Activated CD4-positive, alpha-beta T cell treated with anti-CD3 and anti-CD28 coated beads for 24 hours (primary cell): ENCODE measurements at regions not wholly inside any gene's neighbourhood (a gene's known extent, or its start where the extent isn't known, plus 50 kb on each side); places are given as distances from the start of the nearest gene placed in this dataset.

Experiments used
- DNase-seq, 2 donors: peaks; one replicate each; pipeline ENCODE4 v3.0.0-alpha.2; 2020; ENCODE audit warnings: low read depth in 2 of 2

DNA sequence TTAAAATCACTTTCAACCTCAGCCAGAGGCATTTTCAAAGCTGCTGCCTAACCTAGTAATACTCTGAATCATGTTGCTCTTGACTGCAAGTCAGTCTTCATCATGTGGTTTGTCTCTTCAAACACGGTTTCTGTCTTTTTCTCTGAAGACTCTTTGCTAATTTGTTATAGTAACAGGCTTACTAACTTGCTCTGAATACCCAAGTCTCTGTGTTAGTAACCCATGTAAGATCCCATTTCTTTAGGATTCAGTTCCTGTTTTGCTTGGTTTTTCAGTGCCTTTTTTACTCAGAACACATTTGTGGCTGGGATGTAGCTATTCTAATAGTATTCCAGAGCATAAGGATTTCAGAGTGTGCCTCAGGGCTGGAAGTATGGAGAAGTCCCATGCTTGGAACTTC is 1450.6 kb upstream of the IGFBP7 start:
- DNase-seq, result no peak

DNA sequence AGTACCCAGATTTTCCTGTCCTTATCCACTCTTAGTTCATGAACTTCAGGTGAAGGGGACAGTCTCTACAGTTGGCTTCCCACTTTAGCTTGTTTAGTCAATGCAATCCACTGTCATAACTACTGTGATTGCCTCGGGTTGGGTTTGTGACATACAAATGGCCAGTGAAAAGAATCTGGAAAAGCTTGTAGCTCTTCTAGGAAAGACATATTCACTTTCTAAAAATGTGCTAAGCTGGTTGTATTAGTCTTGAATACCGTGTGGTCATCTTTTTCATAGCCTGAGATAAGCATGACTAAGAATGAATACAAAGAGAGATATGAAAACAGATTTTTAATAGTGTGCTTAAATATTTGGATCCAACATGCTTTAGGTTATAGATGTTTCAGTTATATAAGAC is 1443.5 kb upstream of the IGFBP7 start:
- no peak for DNase-seq

DNA sequence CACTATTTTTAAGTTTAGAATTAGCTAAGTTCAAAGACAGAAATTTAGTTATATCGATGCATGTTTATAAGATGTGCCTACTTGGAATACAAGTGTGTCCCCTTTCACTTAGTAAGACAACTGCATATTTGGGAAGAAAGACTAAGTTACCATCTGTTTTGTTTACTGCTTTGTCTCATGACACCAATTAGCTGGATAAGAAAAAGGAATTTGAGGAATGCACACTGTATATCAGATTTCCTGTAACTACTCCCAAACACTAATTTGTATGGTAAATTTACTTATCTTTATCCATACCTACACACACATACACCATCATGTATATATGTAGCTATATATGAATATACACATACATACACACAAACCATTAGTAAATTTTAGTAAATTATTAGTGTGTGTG is 1442.8 kb upstream of the IGFBP7 start:
- no peak for DNase-seq

DNA sequence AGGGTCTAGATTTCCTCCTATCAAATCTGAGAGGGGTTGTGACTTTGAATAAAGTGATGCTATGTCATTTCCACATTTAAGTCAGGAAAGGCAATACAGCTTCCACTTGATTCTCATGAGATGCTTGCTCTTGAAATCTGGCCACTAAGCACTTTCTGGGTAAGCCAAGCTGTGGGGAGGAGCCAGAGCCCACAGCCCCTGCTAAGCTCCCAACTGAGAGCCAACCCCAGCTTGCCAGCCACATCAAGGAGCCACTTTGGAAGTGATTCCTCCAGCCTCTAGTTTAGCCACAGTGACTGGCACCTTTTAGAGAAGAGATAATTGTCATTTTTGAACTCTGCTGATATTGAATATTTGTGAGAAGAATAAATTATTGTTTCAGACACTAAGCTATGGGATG is 1441.5 kb upstream of the IGFBP7 start:
- DNase-seq, result no peak

DNA sequence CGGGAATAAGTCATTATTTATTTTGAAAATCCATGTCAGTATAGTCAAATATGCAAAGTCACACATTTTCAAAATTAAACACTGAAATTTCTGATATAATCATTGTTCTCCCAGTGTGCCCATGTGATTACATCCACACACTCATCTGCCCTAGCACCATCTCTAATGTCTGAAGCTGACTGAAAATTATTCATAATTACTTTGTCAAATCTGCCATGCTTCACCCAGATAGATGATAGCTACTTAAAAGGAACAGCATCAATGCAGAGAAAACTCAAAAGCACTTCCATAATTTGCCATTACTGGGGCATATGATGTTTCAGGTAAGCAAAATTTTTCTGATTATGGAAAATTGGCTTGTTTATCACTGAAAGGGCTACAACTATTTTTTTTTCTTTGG is 1433.3 kb upstream of the IGFBP7 start:
- DNase-seq, result no peak

DNA sequence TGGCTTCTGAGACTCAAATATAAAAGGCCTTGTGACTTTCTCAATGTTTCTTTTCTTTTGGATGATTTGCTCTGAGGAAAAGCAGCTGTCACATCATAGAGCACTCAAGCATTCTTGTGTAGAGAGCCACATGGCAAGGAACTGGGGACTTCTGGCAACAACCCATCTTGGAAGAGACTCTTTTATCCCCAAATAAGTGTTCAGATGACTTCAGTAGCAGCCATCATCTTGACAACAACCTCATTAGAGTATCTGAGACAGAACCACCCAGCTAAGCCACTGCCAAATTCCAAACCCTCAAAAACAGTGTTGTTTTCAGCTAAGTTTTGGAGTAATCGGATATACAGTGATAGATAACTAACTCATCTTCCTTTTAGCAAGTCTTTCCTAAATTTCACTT is 1431.7 kb upstream of the IGFBP7 start:
- DNase-seq, result no peak

DNA sequence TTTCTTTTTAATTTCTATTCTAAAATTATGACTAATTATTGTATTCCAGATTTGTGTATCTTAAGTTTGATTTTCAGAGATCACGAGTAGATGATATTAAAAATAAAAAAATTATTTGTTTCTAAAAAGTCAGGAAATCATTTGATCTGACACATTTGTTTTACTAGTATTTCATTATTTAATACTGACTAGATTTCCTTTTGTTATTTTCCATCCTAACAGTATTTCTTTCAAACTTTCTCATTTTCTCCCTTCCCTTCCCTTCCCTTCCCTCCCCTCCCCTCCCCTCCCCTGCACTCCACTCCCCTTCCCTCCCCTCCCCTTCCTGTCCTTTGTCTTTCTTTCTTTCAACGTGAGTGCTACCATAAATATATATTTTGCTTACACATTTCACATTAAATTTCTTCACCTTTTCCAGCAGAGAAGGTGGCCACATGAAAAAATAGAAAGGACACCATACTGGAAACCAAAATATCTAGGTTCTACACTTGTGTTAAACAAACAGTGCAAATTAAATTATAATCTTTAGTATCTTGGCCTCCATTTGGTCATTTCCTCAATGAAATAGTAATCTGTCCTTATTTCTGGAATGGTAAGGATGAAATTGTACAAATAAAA is 1412.7 kb upstream of the IGFBP7 start:
- DNase-seq, result no peak

DNA sequence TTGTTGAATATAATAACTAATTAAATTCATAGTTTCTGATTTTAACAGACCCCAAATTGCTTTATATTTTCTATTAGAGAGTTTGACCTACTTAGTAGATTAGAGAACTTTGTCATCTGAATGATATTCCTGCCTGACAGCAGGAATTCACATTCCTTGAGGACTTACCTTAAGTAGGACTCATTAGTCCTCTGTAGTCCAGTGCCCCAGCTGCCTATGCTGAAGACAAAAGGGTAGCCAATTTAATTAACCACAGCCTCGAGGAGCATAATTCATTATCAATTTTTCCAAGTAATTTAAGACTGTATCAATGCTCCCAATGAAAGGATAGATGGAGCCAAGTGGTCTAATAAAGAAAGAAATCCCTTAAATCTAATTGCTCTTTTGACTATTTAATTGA is 1405.0 kb upstream of the IGFBP7 start:
- no peak for DNase-seq

DNA sequence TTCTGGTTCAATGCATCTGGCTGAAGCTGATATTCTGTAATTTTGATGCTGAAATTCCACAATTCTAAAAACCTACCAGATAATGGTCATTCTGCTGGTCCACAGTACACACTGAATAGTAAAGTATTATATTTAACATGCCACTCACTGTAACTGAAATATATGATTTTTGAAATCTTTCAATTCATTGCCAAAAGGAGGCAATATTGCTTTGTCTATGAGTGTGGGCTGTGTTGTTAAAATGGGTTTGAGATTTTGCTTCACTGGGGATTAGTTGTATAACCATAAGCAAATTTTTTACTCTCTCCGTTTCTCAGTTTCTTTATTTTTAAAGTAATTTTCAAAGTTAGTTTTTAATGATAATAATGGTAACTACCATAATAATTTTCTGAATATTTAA is 1404.1 kb upstream of the IGFBP7 start:
- DNase-seq, result no peak

DNA sequence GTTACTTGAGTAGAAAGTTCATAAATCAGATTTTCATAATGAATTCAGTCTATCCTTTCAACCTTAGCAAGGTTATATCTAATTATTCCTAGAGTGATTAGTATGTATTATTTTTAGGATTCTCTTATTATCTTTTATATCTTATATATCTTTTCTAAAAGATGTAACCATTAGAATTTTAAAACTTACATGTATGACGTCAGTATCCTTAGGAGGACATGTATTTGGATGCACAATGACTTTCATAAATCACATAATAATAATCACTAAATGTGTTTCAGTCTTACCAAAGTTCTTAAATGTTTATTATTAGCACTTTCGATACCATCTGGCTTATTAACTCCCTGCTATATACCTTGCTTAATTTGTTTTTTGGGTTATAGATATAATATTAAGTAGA is 1400.5 kb upstream of the IGFBP7 start:
- no peak for DNase-seq

DNA sequence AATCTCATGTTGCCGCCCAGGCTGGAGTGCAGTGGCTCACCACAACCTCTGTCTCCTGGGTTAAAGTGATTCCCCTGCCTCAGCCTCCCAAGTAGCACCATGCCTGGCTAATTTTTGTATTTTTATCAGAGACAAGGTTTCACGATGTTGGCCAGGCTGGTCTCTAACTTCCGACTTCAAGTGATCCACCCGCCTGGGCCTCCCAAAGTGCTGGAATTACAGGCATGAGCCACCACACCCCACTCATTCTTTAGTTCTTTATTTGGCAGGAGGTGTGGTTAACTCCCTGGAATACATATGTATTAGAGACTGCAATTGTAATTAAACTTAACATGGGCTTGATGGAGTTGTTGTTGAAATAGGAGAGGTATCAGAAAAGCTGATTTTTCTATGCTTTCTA is 1396.9 kb upstream of the IGFBP7 start:
- no peak for DNase-seq

DNA sequence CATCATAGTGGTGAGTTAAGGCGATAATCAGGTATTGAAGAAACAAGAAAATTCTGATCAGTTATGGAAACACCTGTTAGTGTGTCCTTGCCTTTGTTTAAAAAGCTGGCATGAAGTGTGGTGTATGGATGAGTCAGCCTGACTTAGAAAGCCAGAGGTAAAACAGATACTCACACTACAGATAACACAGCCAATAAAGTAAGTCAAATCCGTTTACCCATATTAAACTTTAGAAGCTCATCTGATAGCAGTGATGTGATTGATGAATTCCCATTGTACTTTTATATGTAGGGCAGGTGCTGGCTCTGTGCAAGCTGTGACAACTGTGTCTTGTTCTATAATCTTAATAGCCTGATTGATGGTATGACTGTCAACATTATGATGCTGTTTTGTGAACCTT is 1392.7 kb upstream of the IGFBP7 start:
- no peak for DNase-seq

DNA sequence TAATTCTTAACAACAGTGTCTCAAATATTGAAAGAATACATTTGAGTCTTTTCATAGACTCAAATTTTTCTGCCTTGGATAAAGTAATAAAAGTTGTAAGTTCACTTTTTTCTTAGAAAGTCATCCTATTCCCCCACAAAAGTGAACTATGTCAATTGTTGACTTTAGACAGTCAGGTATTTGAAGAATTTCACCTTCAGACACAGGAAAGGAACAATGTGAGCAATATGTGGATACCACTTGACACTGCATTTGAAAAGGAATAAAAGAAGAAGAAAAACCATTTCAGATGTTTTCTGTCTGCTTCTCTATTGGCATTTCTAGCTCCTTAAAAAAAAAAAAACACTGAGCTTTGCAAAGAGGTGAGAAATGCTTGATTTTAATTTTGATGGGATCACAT is 1389.0 kb upstream of the IGFBP7 start:
- no peak for DNase-seq

DNA sequence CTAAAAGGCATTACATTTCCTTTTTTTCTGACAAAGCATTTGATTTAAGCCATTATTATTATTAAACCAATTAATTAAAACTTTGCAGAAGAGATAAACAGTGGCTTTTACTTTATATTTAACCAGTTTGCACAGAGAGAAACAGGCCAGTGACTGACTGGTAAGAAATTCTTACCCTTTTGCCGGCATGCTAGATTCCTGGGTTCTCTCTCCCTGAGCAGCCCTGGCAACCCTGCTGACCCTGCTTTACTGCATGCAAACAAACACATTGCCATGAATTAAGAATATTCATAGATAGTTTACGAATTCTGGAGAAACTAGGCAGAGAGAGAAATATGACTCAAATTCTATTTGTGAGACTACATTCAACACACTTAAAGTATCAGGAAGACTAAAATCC is 1381.4 kb upstream of the IGFBP7 start:
- DNase-seq, result no peak

DNA sequence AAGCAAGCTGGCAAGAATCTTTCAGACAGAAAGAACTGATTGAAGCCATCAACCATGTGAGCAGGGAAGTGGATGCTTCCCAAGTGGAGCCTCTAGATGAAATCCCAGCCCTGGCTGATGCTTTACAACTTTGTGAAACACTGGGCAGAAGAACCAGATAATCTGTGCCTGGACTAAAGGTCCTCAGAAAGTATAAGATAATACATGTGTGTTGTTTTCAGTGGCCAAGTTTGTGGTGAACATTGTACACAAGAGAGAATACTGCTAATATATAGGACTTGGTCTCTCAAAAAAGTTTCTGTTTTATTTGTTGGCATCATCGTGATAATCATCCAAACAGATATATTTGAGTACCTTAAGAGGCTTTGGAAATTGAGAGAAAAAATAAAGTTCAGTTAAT is 1367.8 kb upstream of the IGFBP7 start:
- no peak for DNase-seq

DNA sequence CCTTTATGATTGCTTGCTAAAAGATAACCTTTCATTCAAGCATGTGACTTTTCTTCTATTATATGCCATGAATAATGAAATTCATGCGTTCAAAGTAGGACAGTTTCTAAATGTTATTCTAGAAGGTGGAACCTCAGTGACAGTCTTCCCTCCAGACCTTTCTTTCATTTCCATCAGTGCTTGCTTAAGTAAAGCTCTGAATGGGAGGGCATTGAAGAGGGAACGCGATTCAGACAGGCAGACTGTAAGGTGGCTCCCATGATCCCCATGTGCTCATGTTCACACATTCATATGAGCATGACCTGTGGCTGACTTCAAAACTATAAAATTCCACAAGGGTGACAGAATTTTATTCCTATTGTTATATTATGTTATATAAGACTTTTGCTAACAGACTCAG is 1367.3 kb upstream of the IGFBP7 start:
- no peak for DNase-seq

DNA sequence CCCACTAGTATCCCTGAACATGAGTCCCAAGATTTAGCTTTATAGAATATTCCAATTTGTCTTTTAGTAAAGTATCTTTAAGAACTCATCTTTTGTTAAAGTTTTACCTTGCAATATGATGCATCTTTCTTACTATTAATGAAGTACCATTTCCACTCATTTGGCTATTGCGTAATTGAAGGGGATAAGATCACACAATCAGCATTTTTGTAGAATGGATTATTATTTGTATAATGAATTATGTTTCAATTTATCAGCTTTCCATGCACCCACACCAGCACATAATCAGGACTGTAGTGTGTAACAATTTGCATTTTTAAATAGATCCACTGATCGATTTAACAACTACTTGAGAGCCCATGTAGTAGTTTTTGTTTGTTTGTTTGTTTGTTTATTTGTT is 1364.9 kb upstream of the IGFBP7 start:
- DNase-seq, result no peak

DNA sequence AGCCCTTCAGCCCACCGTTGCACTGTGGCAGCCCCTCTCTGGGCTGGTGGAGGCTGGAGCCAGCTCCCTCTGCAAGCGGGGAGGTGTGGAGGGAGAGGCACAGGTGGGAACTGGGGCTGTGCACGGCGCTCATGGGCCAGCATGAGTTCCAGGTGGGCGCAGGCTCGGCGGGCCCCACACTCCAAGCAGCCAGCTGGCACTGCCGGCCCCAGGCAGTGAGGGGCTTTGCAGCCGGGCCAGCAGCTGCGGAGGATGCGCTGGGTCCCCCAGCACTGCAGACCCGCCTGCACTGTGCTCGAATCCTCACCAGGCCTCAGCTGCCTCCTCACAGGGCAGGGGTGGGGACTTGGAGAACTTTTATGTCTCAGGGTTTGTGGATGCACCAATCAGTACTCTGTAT is 1354.8 kb upstream of the IGFBP7 start:
- DNase-seq, result no peak

DNA sequence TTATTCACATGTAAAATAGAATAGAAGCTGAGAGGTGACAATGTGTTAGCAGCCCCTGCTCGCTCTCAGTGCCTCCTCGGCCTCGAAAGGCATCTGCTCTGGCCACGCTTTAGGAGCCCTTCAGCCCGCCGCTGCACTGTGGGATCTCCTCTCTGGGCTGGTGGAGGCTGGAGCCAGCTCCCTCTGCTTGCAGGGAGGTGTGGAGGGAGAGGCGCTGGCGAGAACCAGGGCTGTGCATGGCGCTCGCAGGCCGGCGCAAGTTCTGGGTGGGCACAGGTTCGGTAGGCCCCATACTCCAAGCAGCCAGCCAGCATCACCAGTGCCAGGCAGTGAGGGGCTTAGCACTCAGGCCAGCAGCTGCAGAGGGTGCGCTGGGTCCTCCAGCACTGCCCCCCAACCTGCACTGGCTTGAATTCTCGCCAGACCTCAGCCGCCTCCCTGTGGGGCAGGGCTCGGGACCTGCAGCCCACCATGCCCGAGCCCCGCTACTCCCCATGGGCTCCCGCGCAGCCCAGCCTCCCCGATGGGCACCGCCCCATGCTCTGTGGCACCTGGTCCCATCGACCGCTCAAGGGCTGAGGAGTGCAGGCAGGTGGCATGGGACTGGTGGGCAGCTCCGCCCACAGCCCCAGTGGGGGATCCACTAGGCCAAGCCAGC is 1346.7 kb upstream of the IGFBP7 start:
- no peak for DNase-seq

DNA sequence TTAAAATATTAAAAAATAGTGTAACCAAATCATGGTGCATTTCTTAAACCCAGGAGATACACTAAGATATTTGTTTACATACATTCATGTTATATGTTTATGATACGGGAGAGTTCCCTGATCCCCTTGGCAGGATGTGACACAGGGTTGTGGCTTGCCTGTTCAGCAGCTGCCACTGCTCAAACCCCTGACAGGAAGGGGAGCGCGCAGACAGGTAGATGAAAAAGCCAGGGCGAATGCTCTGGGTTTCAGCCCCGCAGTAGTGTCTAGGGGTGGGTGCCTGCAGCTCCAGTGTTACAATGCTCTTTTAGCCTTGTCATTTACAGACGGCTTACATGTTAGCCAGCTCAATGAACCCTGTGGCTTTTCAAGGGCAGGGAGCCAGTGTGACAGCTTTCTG is 1343.8 kb upstream of the IGFBP7 start:
- DNase-seq, result no peak

DNA sequence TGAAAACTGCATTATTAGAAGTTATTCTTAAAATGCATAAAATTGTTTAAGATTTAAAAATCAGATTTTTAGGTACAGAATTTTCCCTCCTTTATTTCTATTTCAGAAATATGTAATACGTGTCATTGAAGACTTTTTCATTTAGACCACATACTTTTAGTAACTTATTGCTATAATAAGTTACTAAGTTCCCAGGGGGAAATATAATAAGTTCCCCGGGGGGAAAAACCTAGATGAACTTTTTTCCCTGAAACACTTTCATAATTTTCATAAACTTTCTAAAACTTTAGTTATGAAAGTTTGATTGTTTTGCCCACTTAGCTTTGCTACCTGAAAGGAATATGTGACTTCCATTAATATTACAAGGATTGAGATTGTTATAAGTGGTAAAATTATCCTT is 1341.5 kb upstream of the IGFBP7 start:
- no peak for DNase-seq

DNA sequence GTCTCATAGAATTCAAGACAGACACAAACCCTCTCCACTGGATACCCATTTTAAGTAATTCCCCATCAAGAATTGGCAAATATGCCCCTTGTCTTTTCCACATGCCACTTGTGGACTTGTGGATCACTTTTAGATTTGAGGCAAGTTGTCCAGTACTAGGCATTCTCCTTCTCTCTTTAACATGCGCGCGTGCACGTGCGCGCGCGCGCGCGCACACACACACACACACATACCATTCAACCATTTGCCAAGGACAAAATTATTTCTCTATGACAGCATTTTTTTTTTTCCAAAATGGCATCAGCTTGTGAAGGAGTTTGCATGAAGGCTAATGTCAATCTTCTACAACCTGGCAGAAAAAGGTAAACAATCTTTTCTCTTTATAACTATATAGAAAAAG is 1325.7 kb upstream of the IGFBP7 start:
- DNase-seq, result no peak

DNA sequence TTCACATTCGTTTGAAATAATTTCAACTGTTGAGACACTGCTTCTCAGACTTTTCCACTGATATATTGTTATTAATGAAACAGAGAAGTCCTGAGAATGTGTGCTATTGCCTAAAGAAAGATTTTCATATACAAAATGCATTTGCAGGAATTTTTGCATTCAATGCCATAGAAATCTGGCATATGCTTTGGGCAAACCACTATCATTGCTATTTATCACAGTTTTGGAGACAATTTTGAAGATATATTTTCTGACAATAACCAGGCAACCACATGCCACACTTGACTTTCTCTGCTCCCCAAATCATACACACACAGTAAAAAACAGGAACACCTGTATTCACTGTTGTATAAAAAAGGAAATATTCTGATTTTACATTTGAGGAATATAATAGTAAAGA is 1303.7 kb upstream of the IGFBP7 start:
- DNase-seq, result no peak

DNA sequence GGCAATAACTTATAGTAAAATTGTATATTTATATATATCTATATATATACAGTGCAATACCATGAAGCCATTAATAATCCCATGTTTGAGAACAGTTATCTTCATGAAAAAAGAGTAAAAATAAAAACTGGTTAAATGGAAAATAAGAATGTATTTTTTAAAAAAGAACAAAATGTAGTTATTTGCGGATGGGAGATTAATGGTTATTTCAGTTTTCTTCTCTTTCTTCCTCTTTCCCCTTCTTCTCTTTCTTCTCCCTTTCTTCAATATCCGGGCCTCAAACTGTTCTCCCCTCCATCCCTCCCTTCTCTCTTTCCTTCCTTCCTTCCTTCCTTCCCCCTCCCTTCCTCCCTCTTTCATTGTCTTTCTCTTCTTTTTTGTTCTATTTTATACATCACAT is 1301.7 kb upstream of the IGFBP7 start:
- DNase-seq, result no peak
